GM18951 (cell line): ENCODE measurements at regions not wholly inside any gene's neighbourhood (a gene's known extent, or its start where the extent isn't known, plus 50 kb on each side); places are given as distances from the start of the nearest gene placed in this dataset.

Experiments used
- POLR2A ChIP-seq: IDR thresholded peaks from 4 replicates; pipeline ENCODE4 v1.6.1; 2011; ENCODE audit warnings: mild to moderate bottlenecking; ENCODE audit not compliant: insufficient read length, insufficient read depth; ENCODE audit errors: extremely low read depth
- in situ Hi-C: fragments of 300-500 bp; cut with MboI; formaldehyde crosslinking; loops from one replicate; pipeline ENCODE4 v1.12.0; 2022; ENCODE audit warnings: low sequenced_read_pairs, mixed read lengths, inconsistent platforms; ENCODE audit not compliant: unreplicated experiment

GRCh38 chr10:3951993-3952392, 167.0 kb upstream of the KLF6 start:
- TF ChIP-seq POLR2A, result no peak
- in situ Hi-C loops, result no loop called here

GRCh38 chr10:3950676-3951275, 165.8 kb upstream of the KLF6 start:
- in situ Hi-C loops, result no loop called here
- TF ChIP-seq POLR2A, result no peak

GRCh38 chr10:3949711-3950110, 164.7 kb upstream of the KLF6 start:
- TF ChIP-seq POLR2A, result no peak
- in situ Hi-C loops, result no loop called here

DNA sequence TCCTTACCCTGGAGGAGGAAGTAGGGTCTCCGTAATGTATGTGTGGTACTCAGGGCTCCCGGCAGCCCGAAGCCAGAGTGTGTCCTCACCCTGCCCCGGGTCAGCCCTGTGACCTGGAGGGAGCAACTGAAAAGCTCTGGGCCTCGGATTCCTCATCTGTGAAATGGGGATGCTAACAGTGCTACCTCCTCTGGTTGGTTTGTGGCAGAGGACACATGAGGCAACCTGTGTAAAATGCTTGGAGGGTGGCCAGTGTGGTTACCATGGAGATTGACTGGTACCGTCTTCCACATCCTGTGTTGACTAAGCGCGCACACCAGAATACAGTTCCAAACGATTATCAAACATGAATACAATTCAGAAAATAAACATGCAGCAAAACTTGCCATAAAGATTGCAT, 163.8 kb upstream of the KLF6 start:
- in situ Hi-C loops, result no loop called here
- TF ChIP-seq POLR2A, result no peak

- in situ Hi-C loops, result no loop called here
- TF ChIP-seq POLR2A, result no peak
Observed at GRCh38 chr10:3946234-3947229, 161.5 kb upstream of the KLF6 start.

DNA sequence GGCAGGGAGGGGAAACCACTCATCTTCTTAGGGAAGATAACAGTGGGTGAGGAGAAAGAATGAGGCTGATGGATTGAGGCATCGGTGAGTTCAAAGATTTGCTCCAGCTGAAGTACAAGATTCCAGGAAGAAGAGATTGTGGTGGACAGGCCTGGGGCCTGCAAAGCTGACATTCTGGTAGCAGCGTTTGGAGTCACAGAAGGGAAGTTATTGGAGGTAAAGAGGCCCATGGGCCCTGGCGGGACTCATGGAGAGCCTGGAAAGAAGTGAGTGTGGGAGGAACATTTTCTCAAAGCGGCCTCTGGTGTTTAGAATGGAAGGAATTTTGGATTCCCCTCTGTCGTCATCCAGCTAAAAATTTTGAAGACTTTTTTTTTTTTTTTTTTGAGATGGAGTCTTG, 160.0 kb upstream of the KLF6 start:
- no peak for TF ChIP-seq POLR2A
- in situ Hi-C loops, result no loop called here

DNA sequence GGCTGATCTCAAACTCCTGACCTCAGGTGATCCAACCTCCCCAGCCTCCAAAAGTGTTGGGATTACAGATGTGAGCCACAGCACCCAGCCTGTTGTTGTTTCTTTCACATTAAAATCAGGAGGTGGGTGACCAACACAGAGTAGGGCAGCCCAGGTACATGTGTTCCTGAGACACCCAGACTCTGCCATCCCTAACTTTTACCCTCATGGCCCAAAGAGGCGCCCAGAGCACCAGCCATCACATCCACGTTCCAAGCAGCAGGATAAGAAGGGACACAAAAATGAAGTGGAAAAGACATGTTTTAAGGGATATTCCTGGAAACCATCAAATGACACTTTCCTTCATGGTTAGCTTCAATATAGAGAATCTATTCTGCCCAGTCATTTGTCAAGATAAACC, 159.6 kb upstream of the KLF6 start:
- no peak for TF ChIP-seq POLR2A
- in situ Hi-C loops, result no loop called here

GRCh38 chr10:3943695-3944257, 158.8 kb upstream of the KLF6 start:
- in situ Hi-C loops, result no loop called here
- no peak for TF ChIP-seq POLR2A

- TF ChIP-seq POLR2A, result no peak
- in situ Hi-C loops, result no loop called here
Observed at GRCh38 chr10:3942937-3943489, 158.0 kb upstream of the KLF6 start.

GRCh38 chr10:3941676-3942075, 156.7 kb upstream of the KLF6 start:
- in situ Hi-C loops, result no loop called here
- TF ChIP-seq POLR2A, result no peak

DNA sequence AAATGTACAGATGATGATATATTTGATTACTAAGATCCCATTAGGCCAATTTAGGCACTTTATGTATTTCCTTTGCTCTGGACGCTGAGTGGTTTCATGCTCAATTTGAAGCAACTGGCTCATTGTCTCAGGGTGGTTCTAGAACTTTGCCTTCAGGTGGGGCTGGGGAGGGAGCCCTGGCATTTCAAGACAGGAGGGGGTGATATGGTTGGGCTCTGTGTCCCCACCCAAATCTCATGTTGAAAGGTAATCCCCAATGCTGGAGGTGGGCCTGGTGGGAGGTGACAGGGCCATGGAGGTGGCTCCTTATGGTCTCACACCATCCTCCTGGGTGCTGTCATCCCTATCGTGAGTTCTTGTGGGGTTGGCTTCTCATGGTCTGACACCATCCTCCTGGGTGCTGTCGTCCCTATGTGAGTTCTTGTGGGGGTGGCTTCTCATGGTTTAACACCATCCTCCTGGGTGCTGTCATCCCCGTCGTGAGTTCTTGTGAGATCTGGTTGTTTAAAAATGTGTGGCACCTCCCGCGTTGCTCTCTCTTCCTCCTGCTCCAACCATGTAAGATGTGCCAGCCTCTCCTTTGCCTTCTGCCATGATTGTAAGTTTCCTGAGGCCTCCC, 151.5 kb upstream of the KLF6 start:
- TF ChIP-seq POLR2A, result no peak
- in situ Hi-C loops, result no loop called here

DNA sequence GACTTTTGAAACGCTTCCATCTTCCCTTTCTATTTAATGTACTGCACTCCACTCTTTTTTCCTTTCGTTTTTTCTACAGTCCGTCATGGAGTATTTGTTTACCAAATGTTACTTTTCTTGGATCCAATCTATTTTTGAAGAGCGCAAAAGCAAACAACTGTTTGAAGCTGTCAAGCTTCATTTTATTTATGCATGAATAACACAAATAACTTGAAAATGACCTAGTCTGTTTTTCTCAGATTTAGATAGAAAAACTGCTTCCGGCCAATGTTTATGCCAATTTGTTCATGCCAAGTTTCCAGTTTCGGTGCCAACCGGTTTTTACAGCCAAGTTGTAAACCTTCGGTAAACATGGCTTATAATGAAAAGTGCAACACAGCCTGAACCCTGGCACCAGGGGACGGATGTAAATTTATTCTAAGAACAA, 150.9 kb upstream of the KLF6 start:
- in situ Hi-C loops, result no loop called here
- TF ChIP-seq POLR2A, result no peak

DNA sequence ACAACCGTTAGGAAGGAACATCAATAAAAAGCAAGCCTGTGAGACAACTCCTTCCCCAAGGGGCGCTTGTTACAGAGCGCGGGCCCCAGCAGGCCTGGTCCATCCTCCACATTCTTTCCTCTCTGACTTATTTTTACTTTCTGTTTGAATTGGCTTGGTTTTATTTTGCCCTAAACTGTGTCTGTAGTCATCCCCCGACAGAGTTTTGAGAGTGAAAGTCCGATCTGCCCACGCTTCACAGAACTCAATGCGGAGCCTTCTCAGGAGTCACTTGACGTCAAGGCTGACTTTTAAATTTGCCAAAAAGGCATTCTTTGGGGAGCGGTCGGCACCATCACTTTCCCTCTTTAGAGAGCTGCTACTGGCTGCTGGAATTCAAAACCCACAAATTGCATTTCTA, 150.1 kb upstream of the KLF6 start:
- in situ Hi-C loops, result no loop called here
- no peak for TF ChIP-seq POLR2A
